Activated CD8-positive, alpha-beta memory T cell treated with anti-CD3 and anti-CD28 coated beads, Interleukin-2, amount 50 U/mL, for 24 hours (primary cell): ENCODE measurements at regions not wholly inside any gene's neighbourhood (a gene's known extent, or its start where the extent isn't known, plus 50 kb on each side); places are given as distances from the start of the nearest gene placed in this dataset.

Source experiments
- DNase-seq: peaks from one replicate; pipeline ENCODE4 v3.0.0-alpha.2; 2020; ENCODE audit errors: extremely low read depth

GRCh38 chr6:85396159-85396808, 53.6 kb upstream of the NT5E start:
- DNase-seq: no peak

- DNase-seq: no peak
Measured at GRCh38 chr6:85395746-85396145, 54.1 kb upstream of the NT5E start.

- DNase-seq: no peak
Measured at GRCh38 chr6:85394853-85395538, 54.9 kb upstream of the NT5E start.

- DNase-seq: no peak
Measured at GRCh38 chr6:85394199-85394598, 55.7 kb upstream of the NT5E start.

DNA sequence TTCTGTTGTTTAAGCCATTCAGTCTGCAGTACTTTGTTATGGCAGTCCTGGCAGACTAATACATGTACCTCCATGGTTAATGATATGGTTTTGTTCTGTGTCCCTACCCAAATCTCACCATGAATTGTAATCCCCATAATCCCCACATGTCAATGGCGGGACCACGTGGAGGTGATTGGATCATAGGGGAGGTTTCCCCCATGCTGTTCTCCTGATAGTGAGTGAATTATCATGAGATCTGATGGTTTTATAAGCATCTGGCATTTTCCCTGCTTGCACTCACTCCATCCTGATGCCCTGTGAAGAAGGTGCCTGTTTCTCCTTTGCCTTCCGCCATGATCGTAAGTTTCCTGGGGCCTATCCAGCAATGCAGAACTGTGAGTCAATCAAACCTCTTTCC, 57.5 kb upstream of the NT5E start:
- DNase-seq: no peak

- no peak for DNase-seq
Measured at GRCh38 chr6:85390775-85391174, 59.1 kb upstream of the NT5E start.

DNA sequence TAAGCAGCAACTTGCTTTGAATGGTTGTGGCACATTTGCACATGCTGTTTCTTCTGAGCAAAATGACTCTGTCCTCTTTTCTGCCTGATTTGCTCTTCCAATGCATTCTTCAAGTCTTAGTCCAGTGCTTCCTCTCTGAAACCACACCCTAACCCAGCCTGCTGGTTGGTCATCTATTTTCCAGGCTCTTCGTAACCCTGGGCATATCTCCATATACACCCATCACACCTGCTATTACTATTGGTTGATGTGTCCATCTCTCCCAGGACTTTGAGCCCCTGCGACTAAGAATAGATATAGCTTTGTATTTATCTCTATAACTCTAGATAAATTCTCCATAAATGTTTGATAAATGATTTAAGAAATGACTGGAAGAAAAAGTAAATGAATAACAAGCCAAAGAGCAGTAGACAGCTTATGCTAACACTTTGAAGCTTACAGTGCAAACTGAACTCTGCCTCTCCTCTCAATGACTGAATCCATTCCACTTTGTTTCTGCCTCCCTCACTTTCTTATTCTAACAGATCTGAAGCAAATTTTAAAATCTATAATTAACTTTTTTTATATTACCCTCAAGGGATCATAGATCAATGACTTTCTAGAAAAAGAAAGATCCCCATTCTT, 59.7 kb upstream of the NT5E start:
- DNase-seq: no peak

DNA sequence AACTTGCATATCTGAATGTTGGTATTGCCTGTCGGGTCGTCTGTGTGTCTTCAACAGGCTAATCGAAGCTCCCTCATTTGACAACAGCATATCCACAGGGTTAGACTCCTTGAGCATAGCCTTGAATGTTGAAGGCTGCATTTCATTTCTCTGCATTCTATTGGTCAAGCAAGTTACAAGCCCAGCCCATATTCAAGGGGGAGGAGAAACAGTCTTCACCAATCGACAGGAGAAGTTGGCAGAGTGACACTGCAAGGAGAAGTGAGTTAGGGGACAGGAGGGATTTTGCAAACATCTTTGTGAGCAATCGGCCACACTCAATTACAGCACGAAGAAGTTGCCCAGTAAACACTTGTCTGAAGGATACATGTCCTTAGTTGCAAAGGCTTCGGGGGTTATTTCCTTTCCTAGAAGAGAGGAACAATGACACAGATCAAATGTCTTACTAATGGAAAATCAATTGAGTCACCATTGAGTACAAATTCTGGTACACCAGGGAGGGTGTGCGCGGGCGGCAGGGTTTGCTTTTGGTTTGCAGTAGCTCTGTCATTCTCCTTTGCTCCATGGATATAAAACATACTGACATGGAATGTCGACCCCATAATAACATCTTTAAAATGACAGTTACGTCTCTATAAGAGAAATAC, 60.6 kb upstream of the NT5E start:
- DNase-seq: no peak

GRCh38 chr6:85388531-85388930, 61.4 kb upstream of the NT5E start:
- DNase-seq: no peak

GRCh38 chr6:85385636-85386315, 64.1 kb upstream of the NT5E start:
- no peak for DNase-seq

DNA sequence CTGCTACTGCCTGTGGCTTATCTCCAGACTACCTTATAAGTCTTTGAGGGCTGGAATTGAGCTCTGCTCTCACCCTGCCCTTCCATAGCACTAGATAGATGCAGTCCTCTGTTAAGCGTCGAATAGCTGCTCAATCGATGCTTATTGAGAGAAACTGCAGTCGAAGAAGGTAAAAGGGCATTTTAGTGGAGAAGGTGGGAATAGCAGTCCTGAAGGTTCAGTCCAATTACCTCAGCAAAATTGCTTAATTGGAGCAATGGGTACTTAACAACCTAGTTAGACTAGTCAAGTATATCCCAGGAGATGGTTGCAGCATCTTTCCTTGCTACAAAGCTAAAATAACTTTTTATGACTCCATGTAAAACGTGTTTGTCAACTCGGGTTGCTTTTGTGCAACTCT, 66.8 kb upstream of the NT5E start:
- no peak for DNase-seq

DNA sequence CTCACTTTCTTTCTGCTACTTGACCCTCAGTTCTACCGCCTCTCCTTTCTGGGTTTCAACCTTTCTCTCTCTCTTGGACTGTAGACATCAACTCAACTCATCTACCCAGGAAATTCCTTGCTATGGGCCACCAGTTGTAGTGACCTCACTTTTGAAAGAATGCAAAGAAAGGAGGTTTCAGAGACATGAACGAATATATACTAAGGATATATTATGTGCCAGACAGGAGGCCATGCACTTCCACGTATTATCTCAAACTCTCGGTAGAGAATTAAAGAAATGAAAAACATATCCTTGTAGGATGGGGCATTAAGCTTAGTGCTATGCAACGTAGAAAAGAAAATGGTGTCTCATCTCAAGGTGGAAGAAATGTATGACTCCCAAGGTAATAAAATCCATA, 67.3 kb upstream of the NT5E start:
- no peak for DNase-seq

GRCh38 chr6:85372915-85373270, 77.0 kb upstream of the NT5E start:
- DNase-seq: no peak

DNA sequence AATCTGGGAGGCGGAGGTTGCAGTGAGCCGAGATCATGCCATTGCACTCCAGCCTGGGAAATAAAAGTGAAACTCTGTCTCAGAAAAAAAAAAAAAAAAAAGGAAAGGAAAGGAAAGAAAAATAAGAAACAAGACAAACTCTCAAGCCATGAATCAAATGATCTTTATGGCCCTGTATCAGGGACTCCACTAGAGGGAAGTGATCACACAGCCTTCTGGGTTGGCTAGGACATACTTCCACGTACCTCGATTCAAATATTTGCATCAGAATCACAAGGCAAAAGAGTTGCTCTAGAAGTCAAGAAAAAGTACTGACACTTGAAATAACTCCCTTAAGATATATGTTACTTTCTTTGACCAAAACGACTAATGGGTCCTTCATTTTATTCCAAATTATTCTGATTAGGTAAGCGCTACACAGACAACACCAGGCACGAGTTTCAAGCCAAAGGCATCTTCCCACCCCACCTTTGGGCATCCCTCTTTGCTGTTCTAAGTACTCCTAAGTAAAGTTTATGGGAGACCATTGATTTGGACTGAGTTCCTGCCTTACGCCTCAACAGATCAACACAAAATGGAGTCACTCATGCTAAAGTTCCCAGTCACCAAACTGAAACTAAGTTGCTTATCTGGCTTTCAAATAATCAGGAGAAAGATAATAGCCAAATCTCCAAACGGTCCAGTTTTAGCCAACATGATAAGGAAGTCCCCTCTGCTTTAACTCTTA, 77.5 kb upstream of the NT5E start:
- no peak for DNase-seq

DNA sequence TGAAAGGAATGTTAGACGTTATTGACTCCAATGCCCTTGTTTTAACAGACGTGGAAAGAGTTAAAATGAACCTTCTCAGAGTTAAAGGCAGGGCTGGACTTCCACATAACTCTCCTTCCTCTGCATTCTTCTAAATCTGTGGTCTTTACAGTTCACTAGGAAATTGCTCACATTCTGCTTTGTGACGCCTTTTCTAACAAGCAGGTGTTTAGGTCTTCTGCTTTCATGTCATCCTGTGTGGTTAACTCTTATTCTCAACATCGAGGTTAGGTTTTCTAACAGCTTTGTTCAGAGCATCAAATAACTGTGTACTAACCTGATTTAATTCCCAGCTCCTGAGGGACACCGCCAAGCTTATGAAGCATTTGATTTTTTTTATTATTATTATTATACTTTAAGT, 81.3 kb upstream of the NT5E start:
- DNase-seq: no peak

- no peak for DNase-seq
Measured at GRCh38 chr6:85364344-85364743, 85.5 kb upstream of the NT5E start.

GRCh38 chr6:85363870-85364269, 86.0 kb upstream of the NT5E start:
- no peak for DNase-seq

GRCh38 chr6:85362652-85363310, 87.1 kb upstream of the NT5E start:
- no peak for DNase-seq

GRCh38 chr6:85361643-85362014, 88.3 kb upstream of the NT5E start:
- no peak for DNase-seq

- no peak for DNase-seq
Measured at GRCh38 chr6:85360794-85361642, 88.9 kb upstream of the NT5E start.
